Activated CD4-positive, alpha-beta T cell treated with anti-CD3 and anti-CD28 coated beads for 24 hours (primary cell): ENCODE measurements at regions not wholly inside any gene's neighbourhood (a gene's known extent, or its start where the extent isn't known, plus 50 kb on each side); places are given as distances from the start of the nearest gene placed in this dataset.

Experiments
- DNase-seq, 2 donors: peaks; one replicate each; pipeline ENCODE4 v3.0.0-alpha.2; 2020; ENCODE audit warnings: low read depth in 2 of 2

GRCh38 chr10:130371156-130371555 lies 235.0 kb downstream of the GLRX3 start:
- DNase-seq = no peak

DNA sequence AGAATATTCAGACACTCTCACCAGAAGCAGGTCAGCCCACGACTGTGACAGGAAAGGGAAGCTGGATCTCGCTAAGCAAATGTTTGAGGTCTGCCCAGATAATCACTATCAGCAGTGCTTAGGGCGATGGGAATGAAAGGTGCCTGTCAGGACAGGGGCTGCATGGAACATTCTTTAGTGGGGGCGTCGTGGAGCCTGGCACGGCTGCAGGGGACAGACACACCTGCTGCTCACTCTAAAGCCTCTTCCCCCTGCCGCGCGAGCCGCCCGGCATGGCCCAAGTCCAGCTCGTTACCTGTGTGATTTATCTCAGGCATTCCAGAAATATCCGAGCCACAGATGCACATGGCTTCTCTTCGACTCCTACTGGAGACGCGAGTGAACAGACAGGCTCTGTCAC lies 235.5 kb downstream of the GLRX3 start:
- no peak for DNase-seq

- DNase-seq = no peak
Observed at GRCh38 chr10:130372222-130372621, 236.0 kb downstream of the GLRX3 start.

- DNase-seq = no peak
Observed at GRCh38 chr10:130372866-130373265, 236.7 kb downstream of the GLRX3 start.

- DNase-seq = no peak
Observed at GRCh38 chr10:130377986-130378540, 241.9 kb downstream of the GLRX3 start.

DNA sequence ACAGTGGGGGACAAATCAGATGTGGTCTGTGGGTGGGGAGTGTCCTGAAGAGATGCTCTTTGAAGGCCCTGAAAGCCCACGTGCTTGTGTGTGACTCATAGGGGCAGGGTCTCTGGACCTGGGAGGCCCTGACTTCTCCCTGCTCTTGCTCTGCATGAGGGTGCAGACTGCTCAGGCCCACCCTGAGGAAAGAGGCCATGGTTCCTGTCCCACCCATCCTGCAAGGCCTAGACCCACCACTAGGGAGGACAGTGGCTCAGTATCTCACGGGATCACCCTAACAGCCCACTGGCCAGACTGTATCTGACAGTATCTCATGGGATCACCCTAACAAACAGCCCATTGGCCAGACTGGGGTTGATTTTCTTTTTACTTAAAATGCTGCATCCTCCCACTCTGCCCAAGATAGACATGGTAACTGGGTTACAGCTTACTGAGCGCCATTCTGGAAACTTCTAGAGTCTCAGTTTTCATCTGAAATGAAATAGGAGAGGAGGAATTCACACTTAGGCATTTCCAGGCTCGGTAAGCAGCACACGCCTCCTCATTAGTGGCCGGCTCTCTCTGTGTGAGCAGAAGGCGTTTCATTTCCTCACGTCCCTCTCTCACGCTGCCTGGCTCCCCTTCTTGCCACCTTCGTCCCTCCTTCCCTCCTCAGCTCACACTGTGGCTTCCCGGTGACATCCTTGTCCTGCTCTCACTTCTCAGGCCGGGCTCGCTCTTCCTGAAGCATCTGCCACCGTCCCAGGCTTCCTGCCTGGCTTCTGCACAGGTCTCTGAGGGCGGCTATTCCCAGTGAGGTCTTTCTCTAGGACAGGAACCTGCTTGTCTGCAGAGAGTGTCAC lies 242.6 kb downstream of the GLRX3 start:
- DNase-seq = no peak

GRCh38 chr10:130380056-130380455 lies 243.9 kb downstream of the GLRX3 start:
- no peak for DNase-seq

DNA sequence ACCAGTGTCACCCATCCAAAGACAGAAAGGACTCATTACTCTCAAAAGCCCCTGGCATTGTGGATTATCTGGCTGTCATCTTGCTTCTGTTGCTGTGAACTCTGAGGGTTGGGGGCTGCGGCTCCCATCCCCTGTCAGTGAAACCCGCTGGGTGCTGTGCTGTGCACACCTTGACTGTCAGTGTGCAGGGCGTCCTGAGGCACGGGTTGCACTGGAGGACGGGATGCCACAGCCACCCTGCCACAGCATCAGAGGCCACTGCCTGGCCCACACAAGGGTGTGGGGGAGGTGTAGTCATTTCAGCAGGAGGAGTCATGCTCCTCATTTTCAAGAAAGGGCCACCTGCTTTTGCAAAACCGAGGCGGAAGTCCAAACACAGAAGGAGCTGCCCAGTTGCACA lies 245.8 kb downstream of the GLRX3 start:
- no peak for DNase-seq

DNA sequence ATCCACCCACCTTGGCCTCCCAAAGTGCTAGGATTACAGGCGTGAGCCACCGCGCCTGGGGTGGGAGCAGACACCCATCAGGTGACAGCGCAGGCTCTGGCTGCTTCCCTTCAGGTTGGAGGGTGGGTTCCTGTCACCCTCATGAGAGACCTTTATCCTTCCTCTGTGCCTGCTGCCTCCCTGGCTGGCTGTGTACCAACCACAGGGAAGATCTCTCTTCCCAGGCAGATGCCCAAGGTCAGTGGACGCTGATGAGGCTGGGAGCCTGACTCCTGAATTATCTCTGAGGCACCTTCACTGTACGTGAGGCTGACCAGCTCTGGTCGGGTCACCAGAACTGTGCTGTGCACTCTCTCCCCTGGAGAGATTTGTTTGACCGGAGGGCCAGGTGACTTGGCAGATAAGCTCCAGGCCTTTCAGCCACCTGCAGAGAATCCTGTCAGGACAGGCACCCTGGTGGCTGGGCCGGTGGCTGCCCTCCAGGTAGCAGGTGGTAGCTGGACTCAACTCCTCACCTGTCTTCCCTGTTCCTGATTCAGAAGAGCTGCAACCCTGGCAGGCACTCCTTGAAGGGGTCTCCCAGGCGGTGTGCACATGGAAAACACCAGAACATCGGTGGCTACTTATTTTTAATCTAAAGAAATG lies 251.9 kb downstream of the GLRX3 start:
- DNase-seq = no peak

- DNase-seq = no peak
Observed at GRCh38 chr10:130388746-130389145, 252.6 kb downstream of the GLRX3 start.

- DNase-seq = no peak
Observed at GRCh38 chr10:130389906-130390305, 253.7 kb downstream of the GLRX3 start.

DNA sequence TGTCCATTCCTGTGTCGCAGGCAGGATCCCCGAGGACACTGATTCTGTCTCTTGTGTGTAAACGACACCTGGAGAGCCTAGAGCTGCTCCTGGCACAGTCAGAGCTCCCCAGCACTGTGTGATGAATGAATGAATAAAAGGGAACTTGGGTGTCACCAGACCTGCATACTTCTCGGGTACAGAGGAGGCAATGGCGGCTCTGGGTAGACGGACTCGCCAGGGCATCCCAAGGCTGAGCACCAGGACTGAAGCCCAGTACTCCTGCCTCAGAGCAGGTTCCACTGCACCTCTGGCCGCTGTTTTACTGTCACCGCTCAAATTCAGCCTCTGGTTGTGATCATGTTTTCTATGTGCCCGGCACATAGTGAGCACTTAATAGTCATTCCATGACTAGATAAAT lies 255.8 kb downstream of the GLRX3 start:
- DNase-seq = no peak

DNA sequence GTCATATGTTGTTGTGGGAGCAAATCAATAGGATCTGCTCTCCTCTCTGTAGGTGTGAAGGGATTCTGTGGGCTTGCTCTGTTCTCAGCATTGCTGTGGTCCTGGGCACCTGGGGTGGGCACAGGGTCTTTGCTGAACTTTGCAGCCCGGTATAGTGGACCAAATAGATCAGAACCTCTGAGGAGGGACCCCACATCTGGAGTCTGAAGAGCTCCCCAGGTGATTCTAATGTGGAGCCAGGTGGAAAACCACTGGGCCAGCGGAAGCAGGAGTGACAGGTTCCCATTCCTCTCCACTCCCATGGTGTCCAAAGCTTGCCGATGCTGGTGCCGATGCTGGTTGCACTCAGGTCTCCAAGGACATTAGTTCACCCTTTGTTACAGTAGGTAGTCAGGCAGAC lies 257.2 kb downstream of the GLRX3 start:
- DNase-seq = no peak

DNA sequence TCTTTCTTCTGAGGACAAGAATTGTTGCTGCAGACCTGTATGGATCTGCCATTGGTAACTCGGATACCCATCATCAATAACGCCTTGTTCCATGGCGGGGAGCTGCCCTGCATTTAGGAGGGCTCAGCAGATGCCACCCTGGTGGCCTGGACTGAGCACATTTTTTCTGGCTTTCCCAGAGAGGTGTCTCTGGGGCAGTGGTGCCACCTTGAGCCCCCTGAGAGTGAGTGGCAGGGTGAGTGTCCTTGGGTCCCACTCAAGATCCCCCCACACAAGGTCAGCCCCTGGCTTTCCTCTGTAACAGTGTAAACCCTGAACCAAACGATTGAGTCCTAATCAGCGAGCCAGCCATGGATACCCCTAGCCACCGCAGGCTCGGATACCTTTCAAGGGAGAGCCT lies 258.6 kb downstream of the GLRX3 start:
- DNase-seq = no peak

DNA sequence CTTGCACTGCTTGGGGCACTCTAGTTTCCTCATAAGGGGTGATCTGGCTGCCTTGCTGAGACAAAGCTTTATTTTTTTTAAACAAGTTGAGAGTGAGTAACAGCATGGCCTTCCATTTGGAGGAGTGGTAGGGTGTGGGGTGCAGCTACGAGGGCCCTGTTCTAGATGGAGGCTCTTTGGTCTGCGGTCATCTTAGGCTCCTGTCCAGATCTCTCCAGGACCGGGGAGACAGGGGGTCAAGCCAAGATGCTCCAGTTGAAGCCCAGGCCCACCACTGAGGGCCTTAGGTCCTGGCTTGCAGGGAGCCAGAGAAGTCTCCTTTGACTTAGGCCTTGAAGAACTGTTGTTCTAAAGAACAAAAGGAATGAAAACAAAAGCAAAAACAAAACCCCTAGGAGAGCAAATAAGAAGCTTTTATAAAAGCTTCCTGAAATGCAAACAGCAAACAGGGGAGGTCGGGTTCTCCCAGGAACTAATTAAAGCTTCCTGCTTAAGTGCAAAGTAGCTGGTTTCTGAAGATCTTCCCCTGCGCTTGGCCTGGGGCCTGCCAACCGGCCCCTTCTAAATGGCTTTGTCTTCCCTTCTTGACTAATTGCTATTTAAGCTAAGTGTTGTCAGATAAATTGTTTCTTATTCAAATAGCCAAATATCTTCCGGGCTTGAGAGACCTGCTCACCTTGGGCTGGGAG lies 259.2 kb downstream of the GLRX3 start:
- DNase-seq = no peak

- DNase-seq = no peak
Observed at GRCh38 chr10:130396044-130396443, 259.9 kb downstream of the GLRX3 start.

DNA sequence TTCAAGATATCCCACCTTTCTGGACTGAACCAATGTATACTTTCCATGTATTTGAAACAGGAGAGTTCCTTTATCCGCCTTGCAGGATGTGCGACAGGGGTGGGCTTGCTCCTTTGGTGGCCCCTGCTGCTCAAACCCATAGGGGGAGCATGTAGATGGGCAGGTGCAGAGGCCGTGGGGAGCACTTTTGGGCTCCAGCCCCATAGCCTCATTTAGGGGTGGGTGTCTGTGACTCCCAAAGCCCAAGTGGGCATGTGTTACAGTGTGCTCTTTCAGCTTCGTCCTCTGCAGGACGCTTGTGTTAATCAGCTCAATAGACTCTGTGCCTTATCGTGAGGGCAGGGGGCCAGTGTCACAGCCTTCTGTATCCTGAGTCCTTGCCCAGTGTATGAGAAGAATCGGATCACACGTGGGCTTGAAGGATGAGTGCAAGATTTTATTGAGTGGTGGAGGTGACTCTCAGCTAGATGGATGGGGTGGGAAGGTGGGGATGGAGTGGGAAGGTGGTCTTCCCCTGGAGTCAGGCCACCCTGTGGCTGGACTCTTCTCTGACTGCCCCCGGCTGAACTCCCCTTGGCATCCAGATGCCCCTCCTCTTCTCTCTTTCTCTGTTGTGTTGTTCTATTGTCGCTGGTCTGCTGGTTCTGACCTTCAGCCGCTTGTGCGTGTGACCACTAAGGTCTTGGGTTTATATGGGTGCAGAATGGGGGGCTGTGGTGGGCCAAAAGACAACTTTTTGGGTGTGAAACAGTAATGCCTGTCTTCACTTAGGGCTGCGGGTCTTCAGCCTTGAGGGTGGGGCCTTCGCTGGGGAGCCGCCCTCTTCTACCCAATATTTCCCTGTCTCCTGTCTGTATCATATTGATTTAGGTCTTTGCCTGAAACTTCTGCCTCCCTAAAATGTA lies 262.2 kb downstream of the GLRX3 start:
- DNase-seq = no peak

DNA sequence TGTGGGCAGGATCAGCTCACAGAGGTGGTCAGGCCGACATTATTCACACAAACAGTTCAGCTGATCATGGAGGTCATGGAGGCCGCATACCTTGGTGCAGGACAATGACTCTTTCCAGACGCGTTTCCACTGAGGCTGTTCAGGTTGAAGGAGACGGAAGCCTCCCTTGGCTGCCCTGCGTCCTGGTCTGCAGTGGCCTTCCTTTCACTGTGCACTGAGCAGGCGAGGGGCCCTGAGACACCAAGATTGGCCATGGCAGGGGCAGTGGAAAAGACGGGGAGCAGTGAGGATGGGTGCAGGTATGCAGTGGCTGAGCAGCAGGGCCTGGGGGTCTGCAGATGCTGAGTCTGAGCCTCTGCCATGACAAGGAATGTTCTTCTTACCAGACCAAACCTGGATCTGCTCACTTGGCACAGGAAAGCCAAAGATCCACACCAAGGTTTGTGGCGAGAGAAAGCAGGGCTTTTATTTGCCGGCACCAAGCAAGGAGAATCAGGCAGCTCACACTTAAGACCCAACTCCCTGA lies 263.3 kb downstream of the GLRX3 start:
- no peak for DNase-seq

DNA sequence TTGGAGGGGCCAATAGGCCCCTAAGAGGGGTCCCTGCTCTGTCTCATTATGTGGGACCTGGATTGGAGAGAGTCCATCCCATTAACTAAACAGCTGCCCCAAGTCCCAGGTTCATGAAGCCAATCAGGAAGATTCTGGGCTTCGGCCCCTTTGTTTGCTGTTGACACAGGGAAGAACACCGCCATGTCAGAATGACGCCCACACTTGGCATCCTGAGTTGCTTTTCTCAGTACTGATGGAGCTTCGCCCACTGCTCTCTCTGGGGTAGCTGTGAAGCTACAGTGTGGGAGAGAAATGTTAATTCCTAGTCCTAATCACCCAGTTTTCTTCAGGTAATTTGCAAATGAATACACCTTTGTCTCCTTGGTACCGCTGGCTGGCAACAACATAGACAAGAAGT lies 264.7 kb downstream of the GLRX3 start:
- no peak for DNase-seq

- no peak for DNase-seq
Observed at GRCh38 chr10:130401860-130402765, 265.9 kb downstream of the GLRX3 start.
